H1 (cell line): ENCODE measurements at regions not wholly inside any gene's neighbourhood (a gene's known extent, or its start where the extent isn't known, plus 50 kb on each side); places are given as distances from the start of the nearest gene placed in this dataset.

ENCODE experiments used
- BACH1 ChIP-seq: IDR thresholded peaks from 2 replicates; pipeline ENCODE4 v1.6.1; 2012; ENCODE audit warnings: low read length, improper control_type of control experiment
- BRCA1 ChIP-seq: IDR thresholded peaks from 2 replicates; pipeline ENCODE4 v1.6.1; 2012; ENCODE audit warnings: low read depth, low read length, improper control_type of control experiment
- EZH2 ChIP-seq: fragments of 200-600 bp; sonication (generic); IDR thresholded peaks from 2 replicates; pipeline ENCODE4 v1.7.1; 2012; ENCODE audit warnings: low read depth, mild to moderate bottlenecking, moderate library complexity, low read length, inconsistent platforms; ENCODE audit not compliant: severe bottlenecking
- GABPA ChIP-seq: IDR thresholded peaks from 2 replicates; pipeline ENCODE4 v1.6.1; 2011; ENCODE audit warnings: mild to moderate bottlenecking, low read length, moderate library complexity, borderline replicate concordance; ENCODE audit not compliant: insufficient read depth
- HDAC2 ChIP-seq, 2 experiments: fragments of 300-600 bp in 1 of 2; sonication (generic) in 1 of 2; IDR thresholded peaks; 2 replicates each; pipeline ENCODE4 v1.6.1; 2011 to 2012; ENCODE audit warnings: low read depth in 2 of 2, low read length in 2 of 2, mild to moderate bottlenecking in 2 of 2, moderate library complexity in 2 of 2, borderline replicate concordance in 1 of 2, inconsistent platforms in 1 of 2
- HDAC6 ChIP-seq: IDR thresholded peaks from one replicate; pipeline ENCODE4 v1.7.1; 2012; ENCODE audit warnings: low read depth, mild to moderate bottlenecking, inconsistent platforms, low read length, moderate library complexity
- JUN ChIP-seq: IDR thresholded peaks from 2 replicates; pipeline ENCODE4 v1.6.1; 2011; ENCODE audit warnings: low read depth, mild to moderate bottlenecking, improper control_type of control experiment, low read length
- NRF1 ChIP-seq: IDR thresholded peaks from 2 replicates; pipeline ENCODE4 v1.6.1; 2011; ENCODE audit warnings: mild to moderate bottlenecking, low read depth, low read length, improper control_type of control experiment
- POLR2A ChIP-seq, 2 experiments: IDR thresholded peaks; 1 replicate in 1 of 2; 2 replicates in 1 of 2; pipeline ENCODE4 v1.6.1; 2011; ENCODE audit warnings: low read depth in 2 of 2, low read length in 2 of 2, mild to moderate bottlenecking in 2 of 2; ENCODE audit errors: control extremely low read depth in 1 of 2
- RFX5 ChIP-seq: IDR thresholded peaks from 2 replicates; pipeline ENCODE4 v1.6.1; 2011; ENCODE audit warnings: low read depth, low read length, improper control_type of control experiment, borderline replicate concordance
- TF ChIP-seq, protein P1 (sequence below), 3 experiments: IDR thresholded peaks; 1 replicate in 2 of 3; 2 replicates in 1 of 3; pipeline versions ENCODE4 v1.5.1 to v1.6.1; 2011; ENCODE audit warnings: low read length in 3 of 3, mild to moderate bottlenecking in 3 of 3, inconsistent platforms in 2 of 3, low read depth in 1 of 3, moderate library complexity in 1 of 3; ENCODE audit not compliant: insufficient read depth in 1 of 3; ENCODE audit errors: control extremely low read depth in 1 of 3

DNA sequence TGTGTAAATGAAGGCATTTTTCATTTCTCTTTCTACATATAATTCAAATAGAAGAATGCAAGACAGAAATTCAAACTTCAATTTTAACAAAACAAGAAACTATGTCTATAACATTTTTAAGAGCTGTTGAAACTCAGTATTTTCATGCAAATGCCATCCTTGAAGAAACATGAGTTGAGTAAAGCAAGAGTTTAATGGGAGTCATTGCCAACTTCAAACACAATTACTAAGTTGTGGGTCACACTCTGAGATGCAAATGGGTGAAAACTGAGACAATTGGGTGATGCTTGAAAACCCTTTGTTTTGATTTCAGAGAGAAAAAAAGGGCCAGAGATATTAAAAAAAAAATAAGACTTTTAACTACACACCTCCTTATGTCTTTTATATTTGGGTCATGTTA, 865.9 kb downstream of the FAT4 start:
- TF ChIP-seq POLR2A (IDR thresholded peaks at IDR 0.05; ENCODE audit: control extremely low read depth in 1 of 2, low read depth in 2 of 2, low read length in 2 of 2) (no peak), HDAC6 (no peak), EZH2 (no peak), GABPA (no peak), JUN (no peak), NRF1 (no peak), RFX5 (no peak), BRCA1 (no peak), BACH1 (no peak), HDAC2 (IDR thresholded peaks at IDR 0.05; ENCODE audit: borderline replicate concordance in 1 of 2, low read depth in 2 of 2, low read length in 2 of 2) (no peak)
- TF ChIP-seq, protein P1, sequence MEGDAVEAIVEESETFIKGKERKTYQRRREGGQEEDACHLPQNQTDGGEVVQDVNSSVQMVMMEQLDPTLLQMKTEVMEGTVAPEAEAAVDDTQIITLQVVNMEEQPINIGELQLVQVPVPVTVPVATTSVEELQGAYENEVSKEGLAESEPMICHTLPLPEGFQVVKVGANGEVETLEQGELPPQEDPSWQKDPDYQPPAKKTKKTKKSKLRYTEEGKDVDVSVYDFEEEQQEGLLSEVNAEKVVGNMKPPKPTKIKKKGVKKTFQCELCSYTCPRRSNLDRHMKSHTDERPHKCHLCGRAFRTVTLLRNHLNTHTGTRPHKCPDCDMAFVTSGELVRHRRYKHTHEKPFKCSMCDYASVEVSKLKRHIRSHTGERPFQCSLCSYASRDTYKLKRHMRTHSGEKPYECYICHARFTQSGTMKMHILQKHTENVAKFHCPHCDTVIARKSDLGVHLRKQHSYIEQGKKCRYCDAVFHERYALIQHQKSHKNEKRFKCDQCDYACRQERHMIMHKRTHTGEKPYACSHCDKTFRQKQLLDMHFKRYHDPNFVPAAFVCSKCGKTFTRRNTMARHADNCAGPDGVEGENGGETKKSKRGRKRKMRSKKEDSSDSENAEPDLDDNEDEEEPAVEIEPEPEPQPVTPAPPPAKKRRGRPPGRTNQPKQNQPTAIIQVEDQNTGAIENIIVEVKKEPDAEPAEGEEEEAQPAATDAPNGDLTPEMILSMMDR (IDR thresholded peaks at IDR 0.05; ENCODE audit: control extremely low read depth in 1 of 3, insufficient read depth in 1 of 3, low read depth in 1 of 3, low read length in 3 of 3) = no peak
